ENCODE measurements at regions not wholly inside any gene's neighbourhood (a gene's known extent, or its start where the extent isn't known, plus 50 kb on each side); places are given as distances from the start of the nearest gene placed in this dataset.

DNA sequence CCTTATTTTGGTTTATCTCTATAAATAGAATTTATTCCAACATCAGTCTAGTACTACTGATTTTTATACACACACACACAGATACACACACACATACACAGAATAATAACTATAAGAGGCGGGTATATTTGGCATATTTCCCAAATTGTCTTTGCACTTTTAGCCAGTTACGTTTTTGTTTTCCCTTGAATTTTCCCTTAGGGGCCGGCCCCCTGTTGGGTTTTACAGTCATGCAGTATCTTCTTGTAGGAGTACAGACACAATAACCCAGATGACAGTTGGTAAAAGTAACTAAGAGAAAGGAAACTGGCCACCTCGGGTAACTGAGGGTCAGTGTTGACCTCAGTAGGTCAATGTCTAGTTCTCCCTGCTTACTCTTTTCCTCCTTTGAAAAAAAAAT lies 50.9 kb downstream of the DISP1 start:
- TF ChIP-seq, protein P1, sequence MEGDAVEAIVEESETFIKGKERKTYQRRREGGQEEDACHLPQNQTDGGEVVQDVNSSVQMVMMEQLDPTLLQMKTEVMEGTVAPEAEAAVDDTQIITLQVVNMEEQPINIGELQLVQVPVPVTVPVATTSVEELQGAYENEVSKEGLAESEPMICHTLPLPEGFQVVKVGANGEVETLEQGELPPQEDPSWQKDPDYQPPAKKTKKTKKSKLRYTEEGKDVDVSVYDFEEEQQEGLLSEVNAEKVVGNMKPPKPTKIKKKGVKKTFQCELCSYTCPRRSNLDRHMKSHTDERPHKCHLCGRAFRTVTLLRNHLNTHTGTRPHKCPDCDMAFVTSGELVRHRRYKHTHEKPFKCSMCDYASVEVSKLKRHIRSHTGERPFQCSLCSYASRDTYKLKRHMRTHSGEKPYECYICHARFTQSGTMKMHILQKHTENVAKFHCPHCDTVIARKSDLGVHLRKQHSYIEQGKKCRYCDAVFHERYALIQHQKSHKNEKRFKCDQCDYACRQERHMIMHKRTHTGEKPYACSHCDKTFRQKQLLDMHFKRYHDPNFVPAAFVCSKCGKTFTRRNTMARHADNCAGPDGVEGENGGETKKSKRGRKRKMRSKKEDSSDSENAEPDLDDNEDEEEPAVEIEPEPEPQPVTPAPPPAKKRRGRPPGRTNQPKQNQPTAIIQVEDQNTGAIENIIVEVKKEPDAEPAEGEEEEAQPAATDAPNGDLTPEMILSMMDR (tag by site-specific recombination; IDR thresholded peaks at IDR 0.05): no peak
- TF ChIP-seq ZNF549 (tag by site-specific recombination; IDR thresholded peaks at IDR 0.05) (no peak), ZNF510 (tag by site-specific recombination; IDR thresholded peaks at IDR 0.05; ENCODE audit: insufficient replicate concordance) (no peak), GLI2 (tag by site-specific recombination; IDR thresholded peaks at IDR 0.05; ENCODE audit: borderline replicate concordance, low read depth) (no peak), ZBTB48 (tag by site-specific recombination; IDR thresholded peaks at IDR 0.05) (no peak), SALL2 (tag by site-specific recombination; IDR thresholded peaks at IDR 0.05; ENCODE audit: borderline replicate concordance) (no peak), ZNF274 (IDR thresholded peaks at IDR 0.05; ENCODE audit: low read length) (no peak), ZNF274 (tag by site-specific recombination; IDR thresholded peaks at IDR 0.05; ENCODE audit: borderline replicate concordance) (no peak), ZNF366 (tag by site-specific recombination; conservative IDR thresholded peaks at IDR 0.05) (no peak), ZNF239 (tag by site-specific recombination; IDR thresholded peaks at IDR 0.05) (no peak), ZNF561 (tag by site-specific recombination; IDR thresholded peaks at IDR 0.05; ENCODE audit: borderline replicate concordance) (no peak), ZNF138 (tag by site-specific recombination; IDR thresholded peaks at IDR 0.05; ENCODE audit: borderline replicate concordance) (no peak), SP2 (tag by site-specific recombination; IDR thresholded peaks at IDR 0.05) (no peak)
- TF ChIP-seq, protein P2, sequence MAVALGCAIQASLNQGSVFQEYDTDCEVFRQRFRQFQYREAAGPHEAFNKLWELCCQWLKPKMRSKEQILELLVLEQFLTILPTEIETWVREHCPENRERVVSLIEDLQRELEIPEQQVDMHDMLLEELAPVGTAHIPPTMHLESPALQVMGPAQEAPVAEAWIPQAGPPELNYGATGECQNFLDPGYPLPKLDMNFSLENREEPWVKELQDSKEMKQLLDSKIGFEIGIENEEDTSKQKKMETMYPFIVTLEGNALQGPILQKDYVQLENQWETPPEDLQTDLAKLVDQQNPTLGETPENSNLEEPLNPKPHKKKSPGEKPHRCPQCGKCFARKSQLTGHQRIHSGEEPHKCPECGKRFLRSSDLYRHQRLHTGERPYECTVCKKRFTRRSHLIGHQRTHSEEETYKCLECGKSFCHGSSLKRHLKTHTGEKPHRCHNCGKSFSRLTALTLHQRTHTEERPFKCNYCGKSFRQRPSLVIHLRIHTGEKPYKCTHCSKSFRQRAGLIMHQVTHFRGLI (tag by site-specific recombination; IDR thresholded peaks at IDR 0.05): no peak
- TF ChIP-seq, protein P3, sequence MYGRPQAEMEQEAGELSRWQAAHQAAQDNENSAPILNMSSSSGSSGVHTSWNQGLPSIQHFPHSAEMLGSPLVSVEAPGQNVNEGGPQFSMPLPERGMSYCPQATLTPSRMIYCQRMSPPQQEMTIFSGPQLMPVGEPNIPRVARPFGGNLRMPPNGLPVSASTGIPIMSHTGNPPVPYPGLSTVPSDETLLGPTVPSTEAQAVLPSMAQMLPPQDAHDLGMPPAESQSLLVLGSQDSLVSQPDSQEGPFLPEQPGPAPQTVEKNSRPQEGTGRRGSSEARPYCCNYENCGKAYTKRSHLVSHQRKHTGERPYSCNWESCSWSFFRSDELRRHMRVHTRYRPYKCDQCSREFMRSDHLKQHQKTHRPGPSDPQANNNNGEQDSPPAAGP (tag by site-specific recombination; IDR thresholded peaks at IDR 0.05): no peak
